HFFc6 (cell line): ENCODE measurements at regions not wholly inside any gene's neighbourhood (a gene's known extent, or its start where the extent isn't known, plus 50 kb on each side); places are given as distances from the start of the nearest gene placed in this dataset.

Experiments used
- DNase-seq: peaks from one replicate; pipeline ENCODE4 v3.0.0-alpha.2; 2018
- H3K27ac Mint-ChIP-seq: 2 replicates; pipeline ENCODE4 v1.8.0; 2020; ENCODE audit warnings: mild to moderate bottlenecking, mixed read lengths
- H3K27me3 Mint-ChIP-seq: 2 replicates; pipeline ENCODE4 v1.8.0; 2021; ENCODE audit warnings: mild to moderate bottlenecking, moderate library complexity, mixed read lengths; ENCODE audit not compliant: insufficient read depth
- H3K36me3 Mint-ChIP-seq: 2 replicates; pipeline ENCODE4 v1.8.0; 2021; ENCODE audit warnings: low read depth, mixed read lengths
- H3K4me1 Mint-ChIP-seq: 2 replicates; pipeline ENCODE4 v1.8.0; 2020; ENCODE audit warnings: low read depth, mixed read lengths
- H3K4me3 Mint-ChIP-seq: 2 replicates; pipeline ENCODE4 v1.8.0; 2020; ENCODE audit warnings: mild to moderate bottlenecking, moderate library complexity, mixed read lengths
- H3K9me3 Mint-ChIP-seq: 2 replicates; pipeline ENCODE4 v1.8.0; 2020; ENCODE audit warnings: mild to moderate bottlenecking, mixed read lengths
- CTCF ChIP-seq: fragments of 200-600 bp; sonication (generic); IDR thresholded peaks from 2 replicates; pipeline ENCODE4 v1.5.0; 2021; ENCODE audit warnings: antibody characterized with exemption, mild to moderate bottlenecking

- Mint-ChIP-seq H3K36me3 (no peaks in the 10 kb centered on the region), H3K4me1 (no peaks in the 10 kb centered on the region), H3K4me3 (no peak overlapping the region), H3K9me3 (peaks cover 32% of the 10 kb centered on the region), H3K27ac (no peak overlapping the region), H3K27me3 (no peaks in the 10 kb centered on the region)
- TF ChIP-seq CTCF: no peak
- no peak for DNase-seq
These were observed 490.7 kb upstream of the NUDT12 start for GRCh38 chr5:104053353-104053649.

- no peaks in the 10 kb centered on the region for H3K27me3 Mint-ChIP-seq
- no peak overlapping the region for H3K4me3 Mint-ChIP-seq
- no peak for TF ChIP-seq CTCF
- H3K27ac Mint-ChIP-seq: no peak overlapping the region
- DNase-seq: no peak
- H3K4me1 Mint-ChIP-seq: no peaks in the 10 kb centered on the region
- H3K36me3 Mint-ChIP-seq: no peaks in the 10 kb centered on the region
- H3K9me3 Mint-ChIP-seq: peaks cover 32% of the 10 kb centered on the region
These were observed 490.2 kb upstream of the NUDT12 start for GRCh38 chr5:104052558-104053352.

- no peak for TF ChIP-seq CTCF
- H3K36me3 Mint-ChIP-seq: no peaks in the 10 kb centered on the region
These were observed 487.8 kb upstream of the NUDT12 start for GRCh38 chr5:104050436-104050835.

GRCh38 chr5:104049752-104050151, 487.2 kb upstream of the NUDT12 start:
- TF ChIP-seq CTCF: no peak
- no peak overlapping the region for H3K4me3 Mint-ChIP-seq
- no peaks in the 10 kb centered on the region for H3K36me3 Mint-ChIP-seq
- no peaks in the 10 kb centered on the region for H3K27me3 Mint-ChIP-seq
- DNase-seq: no peak
- no peaks in the 10 kb centered on the region for H3K4me1 Mint-ChIP-seq
- peaks cover 27% of the 10 kb centered on the region for H3K9me3 Mint-ChIP-seq
- H3K27ac Mint-ChIP-seq: no peak overlapping the region

More at GRCh38 chr5:104050436-104050835, 487.8 kb upstream of the NUDT12 start:
- Mint-ChIP-seq H3K27me3 (no peaks in the 10 kb centered on the region), H3K9me3 (peaks cover 23% of the 10 kb centered on the region), H3K27ac (no peak overlapping the region), H3K4me3 (no peak overlapping the region), H3K4me1 (no peaks in the 10 kb centered on the region)
- DNase-seq: no peak

GRCh38 chr5:104048231-104048630, 485.6 kb upstream of the NUDT12 start:
- H3K27me3 Mint-ChIP-seq: peaks cover 1% of the 10 kb centered on the region; the same call in 1 of the 2 replicates
- H3K27ac Mint-ChIP-seq: no peak overlapping the region
- TF ChIP-seq CTCF: no peak
- no peaks in the 10 kb centered on the region for H3K4me1 Mint-ChIP-seq
- peaks cover 27% of the 10 kb centered on the region for H3K9me3 Mint-ChIP-seq
- no peaks in the 10 kb centered on the region for H3K36me3 Mint-ChIP-seq
- H3K4me3 Mint-ChIP-seq: no peak overlapping the region
- no peak for DNase-seq
